ENCODE measurements at regions not wholly inside any gene's neighbourhood (a gene's known extent, or its start where the extent isn't known, plus 50 kb on each side); places are given as distances from the start of the nearest gene placed in this dataset.
"Not testable (repeated sequence)": the region's sequence is repeated elsewhere in the genome, so short reads cannot be mapped to it uniquely, and the experiment has no call there.

DNA sequence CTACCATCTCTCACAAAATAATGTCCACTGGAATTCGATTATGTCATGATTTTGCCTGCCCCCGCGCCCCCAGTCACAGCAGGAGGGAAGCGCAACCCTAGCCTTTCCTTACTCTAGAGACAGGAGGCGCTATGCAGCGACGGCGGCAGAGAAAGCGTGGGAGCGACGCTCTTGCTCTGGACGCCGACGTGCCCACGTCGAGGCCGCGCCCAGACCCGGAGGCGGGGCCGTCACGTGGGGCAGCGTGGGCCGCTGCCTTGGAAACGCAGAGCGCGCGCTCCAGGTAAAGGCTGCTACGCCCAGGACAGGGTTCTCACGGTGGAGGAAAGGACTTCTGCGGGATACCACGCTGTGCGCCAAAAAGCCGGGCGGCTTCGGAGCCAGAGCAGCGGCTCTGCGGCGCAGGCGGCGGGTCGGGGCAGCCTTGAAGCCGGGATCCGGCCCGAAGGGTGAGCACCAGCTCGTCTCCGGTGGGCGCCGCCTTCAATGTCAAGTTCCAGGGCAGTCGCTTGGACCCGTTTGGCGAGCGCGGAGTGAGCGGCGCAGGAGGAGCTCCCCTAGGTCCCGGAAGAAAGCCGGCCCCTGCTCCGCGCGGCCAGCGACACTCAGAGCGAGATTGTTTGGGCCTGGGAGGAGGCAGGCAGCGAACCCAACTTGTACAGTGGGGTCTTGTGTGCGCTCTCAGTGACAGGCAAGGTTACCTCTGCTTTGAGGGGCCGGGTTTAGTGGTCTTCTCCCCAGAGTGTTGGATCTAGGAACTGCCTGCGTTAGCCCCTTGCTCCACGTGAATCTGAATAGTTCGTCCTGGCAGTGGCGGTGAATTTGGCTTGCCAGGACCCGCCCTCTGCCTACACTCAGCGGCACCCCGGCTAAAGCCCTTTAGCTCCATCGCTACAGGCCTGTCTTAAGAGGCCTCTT, 121.7 kb downstream of the MRPL57 start:
- peak; percentile 94 for DNase-seq (ENCODE audit: low spot score)
- TF ChIP-seq, protein P1, sequence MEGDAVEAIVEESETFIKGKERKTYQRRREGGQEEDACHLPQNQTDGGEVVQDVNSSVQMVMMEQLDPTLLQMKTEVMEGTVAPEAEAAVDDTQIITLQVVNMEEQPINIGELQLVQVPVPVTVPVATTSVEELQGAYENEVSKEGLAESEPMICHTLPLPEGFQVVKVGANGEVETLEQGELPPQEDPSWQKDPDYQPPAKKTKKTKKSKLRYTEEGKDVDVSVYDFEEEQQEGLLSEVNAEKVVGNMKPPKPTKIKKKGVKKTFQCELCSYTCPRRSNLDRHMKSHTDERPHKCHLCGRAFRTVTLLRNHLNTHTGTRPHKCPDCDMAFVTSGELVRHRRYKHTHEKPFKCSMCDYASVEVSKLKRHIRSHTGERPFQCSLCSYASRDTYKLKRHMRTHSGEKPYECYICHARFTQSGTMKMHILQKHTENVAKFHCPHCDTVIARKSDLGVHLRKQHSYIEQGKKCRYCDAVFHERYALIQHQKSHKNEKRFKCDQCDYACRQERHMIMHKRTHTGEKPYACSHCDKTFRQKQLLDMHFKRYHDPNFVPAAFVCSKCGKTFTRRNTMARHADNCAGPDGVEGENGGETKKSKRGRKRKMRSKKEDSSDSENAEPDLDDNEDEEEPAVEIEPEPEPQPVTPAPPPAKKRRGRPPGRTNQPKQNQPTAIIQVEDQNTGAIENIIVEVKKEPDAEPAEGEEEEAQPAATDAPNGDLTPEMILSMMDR (IDR thresholded peaks at IDR 0.05; ENCODE audit: extremely low read depth, missing control alignments) = peak; percentile 91

DNA sequence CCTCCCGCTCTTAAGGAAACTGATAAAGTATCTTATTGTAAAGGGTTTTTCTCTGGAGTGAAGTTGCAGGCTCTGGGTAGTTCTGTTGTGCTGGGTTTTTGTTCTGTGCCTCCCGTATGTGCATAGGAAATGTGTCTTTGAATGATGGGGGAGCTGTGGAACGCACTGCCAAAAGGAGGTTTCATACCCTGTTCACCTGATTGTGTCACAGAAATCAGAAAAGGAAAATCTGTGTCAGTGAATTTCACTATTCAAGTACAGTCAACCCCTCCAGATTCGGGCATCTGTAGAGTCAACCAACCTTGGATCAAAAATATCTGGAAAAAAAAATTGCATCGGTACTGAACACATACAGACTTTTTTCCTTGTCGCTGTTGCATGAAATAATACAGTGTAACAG, 127.8 kb downstream of the MRPL57 start:
- DNase-seq (ENCODE audit: low spot score) = no peak
- TF ChIP-seq, protein P1 (IDR thresholded peaks at IDR 0.05; ENCODE audit: extremely low read depth, missing control alignments) = no peak

DNA sequence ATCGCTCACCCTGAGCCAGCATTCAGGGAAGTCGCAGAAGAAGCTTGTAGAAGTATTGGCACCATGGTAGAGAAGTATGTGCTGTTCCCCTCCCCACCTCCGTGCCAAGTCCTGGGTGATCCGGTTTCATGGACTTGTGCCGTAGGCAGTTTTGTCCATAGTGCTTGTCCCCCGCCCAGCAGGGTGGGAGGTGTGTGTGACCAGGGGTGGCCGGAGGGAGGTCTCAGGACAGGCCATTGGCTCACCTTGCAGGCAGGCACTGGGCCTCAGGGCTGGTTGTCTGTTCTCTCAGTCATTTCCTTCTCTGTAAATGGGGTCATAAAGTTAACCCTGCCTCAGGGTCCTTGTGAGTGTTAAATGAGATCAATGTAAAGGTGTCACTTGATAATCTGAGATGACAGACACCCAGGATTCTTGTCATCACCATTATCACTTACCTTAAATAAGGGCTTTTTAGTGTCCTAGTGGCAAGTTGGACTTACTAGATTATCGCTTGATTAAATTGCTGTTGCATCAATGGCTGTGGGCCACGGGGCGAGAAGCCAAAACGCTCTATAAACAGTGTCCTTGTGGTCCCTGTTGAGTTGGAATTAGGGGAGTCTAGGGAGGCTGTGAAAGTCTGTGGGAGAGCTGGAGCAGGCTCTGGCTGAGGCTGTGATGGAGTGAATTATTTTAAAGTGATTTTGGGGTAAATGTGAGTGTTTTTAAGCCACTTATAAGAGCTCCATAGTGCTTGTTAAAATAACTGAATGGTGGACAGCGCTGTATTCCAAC, 130.0 kb downstream of the MRPL57 start:
- not testable (repeated sequence) for DNase-seq (ENCODE audit: low spot score)

DNA sequence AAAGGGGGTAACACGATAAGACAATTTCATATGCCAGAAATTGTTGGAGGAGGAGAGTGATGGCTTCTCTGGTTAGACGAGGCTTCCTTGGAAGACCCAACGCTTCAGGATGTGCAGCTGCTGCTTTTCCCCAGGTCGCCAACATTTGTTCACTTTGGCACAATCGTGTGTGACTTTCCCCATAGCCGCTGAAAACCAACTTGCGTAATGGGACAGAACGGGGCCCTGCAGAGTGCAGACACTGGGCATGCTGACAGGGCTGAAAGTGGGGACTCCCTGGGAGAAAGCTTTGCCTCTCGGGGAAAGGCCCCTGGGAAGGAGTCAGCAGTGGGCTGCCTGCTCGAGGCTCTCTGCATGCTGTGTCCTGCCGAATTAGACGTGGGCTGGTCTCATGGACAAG, 130.7 kb downstream of the MRPL57 start:
- DNase-seq (ENCODE audit: low spot score) = not testable (repeated sequence)

DNA sequence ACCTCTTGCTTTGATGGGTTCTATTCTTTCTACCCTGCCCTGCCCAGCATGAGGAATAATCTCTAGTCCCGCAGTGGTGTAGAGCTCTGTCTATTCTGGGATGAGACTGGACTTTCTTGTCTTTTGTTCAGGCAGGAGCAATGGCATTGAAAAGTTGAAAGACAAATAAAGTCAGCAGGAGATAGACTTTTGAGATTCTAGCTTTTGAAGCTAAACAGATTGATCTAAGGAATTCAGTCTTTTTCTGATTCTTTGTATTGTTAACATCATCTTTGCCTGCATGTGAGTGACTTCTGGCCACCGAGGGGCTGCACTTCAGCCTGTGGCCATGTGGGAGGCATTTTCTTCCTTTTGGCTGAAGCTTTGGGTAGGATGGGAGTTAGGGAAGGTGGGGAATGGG, 132.4 kb downstream of the MRPL57 start:
- TF ChIP-seq, protein P1 (IDR thresholded peaks at IDR 0.05; ENCODE audit: extremely low read depth, missing control alignments) = no peak
- no peak for DNase-seq (ENCODE audit: low spot score)

DNA sequence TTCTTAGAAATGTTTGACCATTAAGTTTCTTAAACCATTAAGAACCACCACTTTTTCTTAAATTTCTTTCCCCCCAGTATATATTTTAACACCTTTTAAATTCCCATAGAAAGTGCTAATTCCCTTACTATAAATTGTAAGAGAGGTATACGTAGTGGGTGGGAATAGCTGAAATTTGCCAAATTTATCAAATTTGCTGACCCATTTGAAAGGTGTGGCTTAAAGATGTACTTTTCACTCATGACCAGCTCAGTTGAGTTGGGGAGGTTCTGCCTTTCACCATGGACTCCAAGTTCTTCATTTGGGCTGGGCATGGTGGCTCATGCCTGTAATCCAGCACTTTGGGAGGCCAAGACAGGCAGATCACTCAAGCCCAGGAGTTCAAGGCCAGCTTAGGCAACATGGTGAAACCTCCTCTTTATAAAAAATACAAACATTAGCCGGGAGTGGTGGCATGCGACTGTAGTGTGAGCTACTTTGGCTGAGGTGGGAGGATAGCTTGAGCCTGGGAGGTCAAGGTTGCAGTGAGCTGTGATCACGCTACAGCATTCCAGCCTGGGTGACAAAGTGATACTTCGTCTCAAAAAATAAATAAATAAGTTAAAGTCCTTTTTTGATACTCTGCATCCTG, 133.2 kb downstream of the MRPL57 start:
- DNase-seq (ENCODE audit: low spot score) = no peak
- TF ChIP-seq, protein P1 (IDR thresholded peaks at IDR 0.05; ENCODE audit: extremely low read depth, missing control alignments) = no peak

DNA sequence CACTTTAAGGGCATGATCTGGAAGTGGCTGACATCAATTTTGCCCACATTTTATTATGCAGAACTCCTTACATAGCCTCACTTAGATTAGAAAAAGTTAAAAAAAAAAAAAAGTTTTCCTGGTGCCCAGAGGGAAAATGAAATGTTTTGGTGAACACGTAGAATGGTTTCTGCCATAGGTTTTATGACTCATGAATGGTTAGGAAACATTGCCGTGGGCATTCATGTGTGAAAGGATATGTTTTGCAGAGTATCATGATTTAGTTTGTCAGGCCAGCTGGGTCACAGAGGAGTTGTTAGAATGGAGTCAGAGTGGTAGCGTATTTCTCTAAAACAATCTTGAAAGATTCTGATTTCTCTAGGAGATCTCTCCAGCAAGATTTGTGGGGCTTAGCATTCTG, 133.8 kb downstream of the MRPL57 start:
- no peak for DNase-seq (ENCODE audit: low spot score)
- TF ChIP-seq, protein P1 (IDR thresholded peaks at IDR 0.05; ENCODE audit: extremely low read depth, missing control alignments) = no peak

DNA sequence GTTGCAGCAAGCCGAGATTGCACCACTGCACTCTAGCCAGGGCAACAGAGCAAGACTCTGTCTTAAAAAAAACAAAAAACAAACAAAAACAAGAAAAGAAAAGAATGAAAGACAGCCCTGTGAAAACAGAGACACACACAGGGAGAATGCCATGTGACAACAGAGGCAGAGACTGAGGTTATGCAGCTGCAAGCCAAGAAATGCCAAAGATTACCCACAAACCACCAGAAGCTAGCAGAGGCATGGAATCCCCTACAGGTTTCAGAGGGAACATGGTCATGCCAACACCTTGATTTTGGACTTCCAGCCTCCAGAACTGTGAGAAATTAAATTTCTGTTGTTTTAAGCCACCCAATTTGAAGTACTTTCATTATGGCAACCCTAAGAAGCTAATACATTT, 138.5 kb downstream of the MRPL57 start:
- DNase-seq (ENCODE audit: low spot score) = not testable (repeated sequence)
